SKM-1 (cell line): ENCODE measurements at regions not wholly inside any gene's neighbourhood (a gene's known extent, or its start where the extent isn't known, plus 50 kb on each side); places are given as distances from the start of the nearest gene placed in this dataset.

Experiments
- DNase-seq: peaks from one replicate; lab custom pipeline; 2025; ENCODE audit not compliant: unreplicated experiment; lab: John Stamatoyannopoulos, UW

GRCh38 chr3:22208844-22209243 lies 457.8 kb upstream of the ZNF385D start:
- no peak for DNase-seq

- DNase-seq = no peak
Measured at GRCh38 chr3:22209578-22209977, 458.6 kb upstream of the ZNF385D start.

GRCh38 chr3:22210693-22211092 lies 459.7 kb upstream of the ZNF385D start:
- no peak for DNase-seq

- DNase-seq = no peak
Measured at GRCh38 chr3:22216601-22217000, 465.6 kb upstream of the ZNF385D start.

- no peak for DNase-seq
Measured at GRCh38 chr3:22225161-22225560, 474.2 kb upstream of the ZNF385D start.

GRCh38 chr3:22228705-22229104 lies 477.7 kb upstream of the ZNF385D start:
- no peak for DNase-seq

GRCh38 chr3:22231061-22231460 lies 480.1 kb upstream of the ZNF385D start:
- no peak for DNase-seq

- DNase-seq = no peak
Measured at GRCh38 chr3:22236490-22237270, 485.7 kb upstream of the ZNF385D start.

GRCh38 chr3:22239011-22239410 lies 488.0 kb upstream of the ZNF385D start:
- no peak for DNase-seq

GRCh38 chr3:22241110-22241509 lies 490.1 kb upstream of the ZNF385D start:
- no peak for DNase-seq

GRCh38 chr3:22244761-22245521 lies 493.9 kb upstream of the ZNF385D start:
- DNase-seq = no peak

- no peak for DNase-seq
Measured at GRCh38 chr3:22245811-22246583, 495.0 kb upstream of the ZNF385D start.

GRCh38 chr3:22249658-22250057 lies 498.6 kb upstream of the ZNF385D start:
- DNase-seq = no peak

- DNase-seq = no peak
Measured at GRCh38 chr3:22257252-22257651, 506.2 kb upstream of the ZNF385D start.

- DNase-seq = no peak
Measured at GRCh38 chr3:22262386-22262785, 511.4 kb upstream of the ZNF385D start.

GRCh38 chr3:22263042-22263441 lies 512.0 kb upstream of the ZNF385D start:
- DNase-seq = no peak

- DNase-seq = no peak
Measured at GRCh38 chr3:22265403-22265802, 514.4 kb upstream of the ZNF385D start.

- no peak for DNase-seq
Measured at GRCh38 chr3:22269831-22270230, 518.8 kb upstream of the ZNF385D start.

GRCh38 chr3:22276351-22276750 lies 525.3 kb upstream of the ZNF385D start:
- no peak for DNase-seq

- no peak for DNase-seq
Measured at GRCh38 chr3:22284559-22284958, 533.5 kb upstream of the ZNF385D start.

GRCh38 chr3:22288756-22289155 lies 537.7 kb upstream of the ZNF385D start:
- DNase-seq = no peak

GRCh38 chr3:22292681-22293080 lies 541.7 kb upstream of the ZNF385D start:
- no peak for DNase-seq
